Neural cell (in vitro differentiated cells): ENCODE measurements at regions not wholly inside any gene's neighbourhood (a gene's known extent, or its start where the extent isn't known, plus 50 kb on each side); places are given as distances from the start of the nearest gene placed in this dataset.

Experiments used
- H2AFZ ChIP-seq: fragments of 200-600, 300-800 bp; sonication (generic), shearing (Covaris generic); 2 replicates; pipeline ENCODE4 v1.6.0; 2014; ENCODE audit warnings: low read depth, mild to moderate bottlenecking, antibody characterized with exemption, low read length, moderate library complexity
- H3F3A ChIP-seq: fragments of 200-600 bp; shearing (Covaris generic); 2 replicates; pipeline ENCODE4 v1.6.1; 2016; ENCODE audit warnings: mild to moderate bottlenecking, moderate library complexity, mixed read lengths, antibody characterized with exemption, low read length; ENCODE audit not compliant: insufficient read depth, poor library complexity, severe bottlenecking
- H3K27ac ChIP-seq: fragments of 200-600, 300-800 bp; sonication (generic), shearing (Covaris generic); 2 replicates; pipeline ENCODE4 v1.5.1; 2014; ENCODE audit warnings: mild to moderate bottlenecking, low read length, moderate library complexity
- H3K27me3 ChIP-seq: fragments of 300-800, 200-600 bp; sonication (generic), shearing (Covaris generic); 2 replicates; pipeline ENCODE4 v1.6.0; 2014; ENCODE audit warnings: mild to moderate bottlenecking, low read depth, low read length, moderate library complexity; ENCODE audit not compliant: insufficient read depth
- H3K36me3 ChIP-seq: fragments of 300-800, 200-600 bp; sonication (generic), shearing (Covaris generic); 2 replicates; pipeline ENCODE4 v1.5.1; 2014; ENCODE audit warnings: mild to moderate bottlenecking, antibody characterized with exemption, low read length, moderate library complexity; ENCODE audit not compliant: insufficient read depth
- H3K4me2 ChIP-seq: fragments of 300-800, 200-600 bp; sonication (generic), shearing (Covaris generic); 2 replicates; pipeline ENCODE4 v1.6.0; 2014; ENCODE audit warnings: mild to moderate bottlenecking, low read length
- H3K4me3 ChIP-seq: fragments of 300-800, 200-600 bp; sonication (generic), shearing (Covaris generic); 2 replicates; pipeline ENCODE4 v1.5.1; 2014; ENCODE audit warnings: mild to moderate bottlenecking, low read length, moderate library complexity
- H3K79me2 ChIP-seq: fragments of 200-600 bp; shearing (Covaris generic); replicated peaks from 2 replicates; pipeline ENCODE4 v1.6.0; 2014; ENCODE audit warnings: mild to moderate bottlenecking, low read length, moderate library complexity; ENCODE audit not compliant: insufficient read depth
- H3K9ac ChIP-seq: fragments of 300-800, 200-600 bp; sonication (generic), shearing (Covaris generic); 2 replicates; pipeline ENCODE4 v1.6.1; 2016; ENCODE audit warnings: mild to moderate bottlenecking, low read length, mixed read lengths
- H3K9me2 ChIP-seq: fragments of 200-600 bp; shearing (Covaris generic); 2 replicates; pipeline ENCODE4 v1.6.1; 2016; ENCODE audit warnings: mild to moderate bottlenecking, low read length, mixed read lengths; ENCODE audit not compliant: insufficient read depth
- H3K9me3 ChIP-seq: fragments of 200-600, 300-800 bp; sonication (generic), shearing (Covaris generic); 2 replicates; pipeline ENCODE4 v1.6.1; 2016; ENCODE audit warnings: mild to moderate bottlenecking, mixed run types, low read length, moderate library complexity, mixed read lengths
- H4K20me1 ChIP-seq: fragments of 200-600 bp; shearing (Covaris generic); 2 replicates; pipeline ENCODE4 v1.6.1; 2016; ENCODE audit warnings: mild to moderate bottlenecking, mixed run types; ENCODE audit not compliant: insufficient read depth
- CTCF ChIP-seq: fragments of 450-650 bp; IDR thresholded peaks from 2 replicates; pipeline ENCODE4 v1.5.1; 2014; ENCODE audit warnings: antibody characterized with exemption, mild to moderate bottlenecking, moderate library complexity; ENCODE audit not compliant: poor library complexity, severe bottlenecking
- EP300 ChIP-seq: fragments of 450-650 bp; conservative IDR thresholded peaks from 2 replicates; pipeline ENCODE4 v1.6.1; 2014; ENCODE audit warnings: antibody characterized with exemption, mild to moderate bottlenecking, moderate library complexity; ENCODE audit not compliant: poor library complexity, severe bottlenecking
- EZH2 ChIP-seq: fragments of 200-600, 300-800 bp; shearing (Covaris generic), sonication (generic); IDR thresholded peaks from 2 replicates; pipeline ENCODE4 v1.6.1; 2014; ENCODE audit warnings: antibody characterized with exemption, low read length, borderline replicate concordance, mild to moderate bottlenecking; ENCODE audit not compliant: insufficient read depth, poor library complexity, severe bottlenecking
- MXI1 ChIP-seq: fragments of 450-650 bp; conservative IDR thresholded peaks from 2 replicates; pipeline ENCODE4 v1.6.1; 2014; ENCODE audit warnings: antibody characterized with exemption, mild to moderate bottlenecking; ENCODE audit not compliant: poor library complexity, severe bottlenecking
- POLR2AphosphoS5 ChIP-seq: IDR thresholded peaks from 2 replicates; pipeline ENCODE4 v1.6.1; 2012
- RAD21 ChIP-seq: fragments of 450-650 bp; conservative IDR thresholded peaks from 2 replicates; pipeline ENCODE4 v1.6.1; 2014; ENCODE audit warnings: antibody characterized with exemption, mild to moderate bottlenecking, moderate library complexity
- REST ChIP-seq: IDR thresholded peaks from 2 replicates; pipeline ENCODE4 v1.6.1; 2012; ENCODE audit warnings: borderline replicate concordance
- SMC3 ChIP-seq: fragments of 450-650 bp; conservative IDR thresholded peaks from 2 replicates; pipeline ENCODE4 v1.6.1; 2014; ENCODE audit warnings: antibody characterized with exemption, mild to moderate bottlenecking, moderate library complexity; ENCODE audit not compliant: poor library complexity
- TAF1 ChIP-seq: IDR thresholded peaks from 2 replicates; pipeline ENCODE4 v1.6.1; 2012; ENCODE audit warnings: low read depth

DNA sequence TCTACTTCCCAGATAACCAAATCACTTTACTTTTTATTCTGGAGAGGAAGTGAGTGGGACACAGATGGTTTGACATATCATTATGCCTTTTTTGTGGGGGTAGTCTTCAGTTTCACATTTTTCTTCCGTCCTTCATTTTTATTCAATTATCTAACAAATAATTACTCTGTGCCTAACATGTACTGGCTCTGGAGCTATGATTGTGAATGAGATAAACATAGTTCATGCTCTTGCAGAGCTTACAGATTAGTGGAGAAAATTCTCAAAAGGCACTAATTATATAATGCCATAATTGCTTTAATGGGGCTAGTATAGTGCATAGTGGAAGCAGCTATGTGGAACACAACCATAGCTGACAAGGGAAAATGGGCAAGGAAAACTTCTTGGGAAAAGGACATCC is 303.6 kb upstream of the TFPI start:
- no peak overlapping the region for H3K27ac ChIP-seq
- H3K79me2 ChIP-seq, result no peaks in the 10 kb centered on the region
- no peak overlapping the region for H3K4me3 ChIP-seq
- no peaks in the 10 kb centered on the region for H3K27me3 ChIP-seq
- H3K9me2 ChIP-seq, result no peaks in the 10 kb centered on the region
- TF ChIP-seq EP300, result no peak
- TF ChIP-seq POLR2AphosphoS5, result no peak
- TF ChIP-seq CTCF, result no peak
- TF ChIP-seq MXI1, result no peak
- no peak for TF ChIP-seq TAF1
- TF ChIP-seq EZH2, result no peak
- no peak for TF ChIP-seq REST
- no peak for TF ChIP-seq RAD21
- no peak for TF ChIP-seq SMC3
- no peaks in the 10 kb centered on the region for H3F3A ChIP-seq
- no peak overlapping the region for H3K4me2 ChIP-seq
- no peaks in the 10 kb centered on the region for H3K9me3 ChIP-seq
- H3K36me3 ChIP-seq, result no peaks in the 10 kb centered on the region
- H3K9ac ChIP-seq, result no peak overlapping the region
- H2AFZ ChIP-seq, result no peak overlapping the region
- H4K20me1 ChIP-seq, result no peaks in the 10 kb centered on the region

- no peaks in the 10 kb centered on the region for H3K27me3 ChIP-seq
- no peaks in the 10 kb centered on the region for H3K79me2 ChIP-seq
- TF ChIP-seq RAD21, result no peak
- TF ChIP-seq EZH2, result no peak
- TF ChIP-seq CTCF, result no peak
- no peak for TF ChIP-seq POLR2AphosphoS5
- TF ChIP-seq REST, result no peak
- no peak for TF ChIP-seq TAF1
- no peak for TF ChIP-seq SMC3
- no peak for TF ChIP-seq MXI1
- TF ChIP-seq EP300, result no peak
- no peaks in the 10 kb centered on the region for H3K36me3 ChIP-seq
- H3K4me3 ChIP-seq, result no peak overlapping the region
- no peaks in the 10 kb centered on the region for H3F3A ChIP-seq
- no peak overlapping the region for H2AFZ ChIP-seq
- no peaks in the 10 kb centered on the region for H3K9me3 ChIP-seq
- H3K9ac ChIP-seq, result no peak overlapping the region
- no peak overlapping the region for H3K27ac ChIP-seq
- no peaks in the 10 kb centered on the region for H4K20me1 ChIP-seq
- H3K9me2 ChIP-seq, result no peaks in the 10 kb centered on the region
- H3K4me2 ChIP-seq, result no peak overlapping the region
Measured at GRCh38 chr2:187862715-187863114, 308.5 kb upstream of the TFPI start.
